H9 (cell line): ENCODE measurements at regions not wholly inside any gene's neighbourhood (a gene's known extent, or its start where the extent isn't known, plus 50 kb on each side); places are given as distances from the start of the nearest gene placed in this dataset.

Experiments used
- DNase-seq: peaks from one replicate; pipeline ENCODE4 v3.0.0-alpha.2; 2017
- H2AFZ ChIP-seq: one replicate; pipeline ENCODE4 v1.6.1; 2013; ENCODE audit warnings: mild to moderate bottlenecking, low read length, control low read depth, moderate library complexity
- H2AK5ac ChIP-seq: 2 replicates; pipeline ENCODE4 v1.6.1; 2013; ENCODE audit warnings: low read length, control low read depth, mixed read lengths; ENCODE audit not compliant: insufficient read length
- H2BK120ac ChIP-seq: one replicate; pipeline ENCODE4 v1.6.1; 2013; ENCODE audit warnings: low read depth, mild to moderate bottlenecking, low read length, control low read depth, inconsistent platforms; ENCODE audit not compliant: poor library complexity, severe bottlenecking
- H2BK12ac ChIP-seq: 2 replicates; pipeline ENCODE4 v1.6.1; 2013; ENCODE audit warnings: low read length, control low read depth, mixed read lengths, low read depth; ENCODE audit not compliant: insufficient read length
- H2BK15ac ChIP-seq: 2 replicates; pipeline ENCODE4 v1.6.1; 2013; ENCODE audit warnings: low read depth, low read length, control low read depth
- H2BK20ac ChIP-seq: one replicate; pipeline ENCODE4 v1.6.1; 2013; ENCODE audit warnings: low read depth, mild to moderate bottlenecking, low read length, control low read depth, inconsistent platforms; ENCODE audit not compliant: poor library complexity, severe bottlenecking
- H2BK5ac ChIP-seq: 2 replicates; pipeline ENCODE4 v1.6.1; 2013; ENCODE audit warnings: low read length, control low read depth, mixed read lengths; ENCODE audit not compliant: insufficient read length
- H3K14ac ChIP-seq: 2 replicates; pipeline ENCODE4 v1.6.1; 2013; ENCODE audit warnings: low read length, control low read depth; ENCODE audit not compliant: insufficient read depth
- H3K18ac ChIP-seq: 2 replicates; pipeline ENCODE4 v1.6.1; 2013; ENCODE audit warnings: low read depth, mild to moderate bottlenecking, mixed read lengths, low read length, control low read depth; ENCODE audit not compliant: insufficient read length
- H3K23ac ChIP-seq: 2 replicates; pipeline ENCODE4 v1.6.1; 2013; ENCODE audit warnings: low read length, control low read depth, mixed read lengths, low read depth; ENCODE audit not compliant: insufficient read length
- H3K23me2 ChIP-seq: 2 replicates; pipeline ENCODE4 v1.6.1; 2013; ENCODE audit warnings: low read depth, mild to moderate bottlenecking, mixed read lengths, low read length, control low read depth; ENCODE audit not compliant: insufficient read length, poor library complexity, severe bottlenecking
- H3K27ac ChIP-seq: 2 replicates; pipeline ENCODE4 v1.5.1; 2013; ENCODE audit warnings: low read length, control low read depth, mixed read lengths, low read depth; ENCODE audit not compliant: insufficient read length
- H3K27me3 ChIP-seq: 2 replicates; pipeline ENCODE4 v1.6.1; 2013; ENCODE audit warnings: low read length, control low read depth, inconsistent platforms; ENCODE audit not compliant: insufficient read depth
- H3K4ac ChIP-seq: 2 replicates; pipeline ENCODE4 v1.6.1; 2013; ENCODE audit warnings: low read depth, mild to moderate bottlenecking, control low read depth, inconsistent platforms, low read length, moderate library complexity
- H3K4me1 ChIP-seq: 2 replicates; pipeline ENCODE4 v1.6.1; 2013; ENCODE audit warnings: low read length, control low read depth, inconsistent platforms; ENCODE audit not compliant: insufficient read depth
- H3K4me2 ChIP-seq: 2 replicates; pipeline ENCODE4 v1.6.1; 2013; ENCODE audit warnings: low read length, control low read depth, mixed read lengths; ENCODE audit not compliant: insufficient read length, insufficient read depth
- H3K56ac ChIP-seq: 2 replicates; pipeline ENCODE4 v1.6.1; 2013; ENCODE audit warnings: low read depth, mild to moderate bottlenecking, mixed read lengths, low read length, control low read depth; ENCODE audit not compliant: insufficient read length
- H3K79me1 ChIP-seq: 2 replicates; pipeline ENCODE4 v1.6.1; 2013; ENCODE audit warnings: low read depth, mild to moderate bottlenecking, moderate library complexity, low read length, control low read depth, inconsistent platforms; ENCODE audit not compliant: insufficient read depth, poor library complexity, severe bottlenecking
- H3K79me2 ChIP-seq: 2 replicates; pipeline ENCODE4 v1.6.1; 2013; ENCODE audit warnings: low read length, control low read depth, inconsistent platforms; ENCODE audit not compliant: insufficient read depth
- H3K9ac ChIP-seq: 2 replicates; pipeline ENCODE4 v1.6.1; 2013; ENCODE audit warnings: low read length, control low read depth, mixed read lengths; ENCODE audit not compliant: insufficient read length; ENCODE audit errors: extremely low read depth
- H3K9me3 ChIP-seq: one replicate; pipeline ENCODE4 v1.6.1; 2013; ENCODE audit warnings: low read depth, low read length, inconsistent platforms; ENCODE audit not compliant: control insufficient read depth
- H3T11ph ChIP-seq: one replicate; pipeline ENCODE4 v1.6.1; 2013; ENCODE audit warnings: mild to moderate bottlenecking, low read length, control low read depth, inconsistent platforms
- H4K20me1 ChIP-seq: one replicate; pipeline ENCODE4 v1.6.1; 2013; ENCODE audit not compliant: control insufficient read depth, insufficient read length, insufficient read depth
- H4K5ac ChIP-seq: 2 replicates; pipeline ENCODE4 v1.6.1; 2013; ENCODE audit warnings: low read depth, mild to moderate bottlenecking, mixed read lengths, low read length, control low read depth; ENCODE audit not compliant: insufficient read length
- H4K8ac ChIP-seq: replicated peaks from 2 replicates; pipeline ENCODE4 v1.6.1; 2013; ENCODE audit warnings: low read length, control low read depth, mixed read lengths, low read depth; ENCODE audit not compliant: insufficient read length
- H4K91ac ChIP-seq: 2 replicates; pipeline ENCODE4 v1.6.1; 2013; ENCODE audit warnings: low read depth, mild to moderate bottlenecking, moderate library complexity, mixed read lengths, low read length, control low read depth; ENCODE audit not compliant: insufficient read length
- H3K27ac Mint-ChIP-seq, 3 experiments: 2 replicates in 2 of 3; 3 replicates in 1 of 3; pipeline ENCODE4 v1.8.0; 2020 to 2021; ENCODE audit warnings: mixed read lengths in 3 of 3, mild to moderate bottlenecking in 1 of 3, moderate library complexity in 1 of 3
- H3K27me3 Mint-ChIP-seq: 2 replicates; pipeline ENCODE4 v1.8.0; 2021; ENCODE audit warnings: low read depth, mild to moderate bottlenecking, moderate library complexity, mixed read lengths
- H3K36me3 Mint-ChIP-seq, 3 experiments: 2 replicates in 2 of 3; 3 replicates in 1 of 3; pipeline ENCODE4 v1.8.0; 2020 to 2021; ENCODE audit warnings: low read depth in 3 of 3, mixed read lengths in 3 of 3; ENCODE audit not compliant: insufficient read depth in 1 of 3
- H3K4me1 Mint-ChIP-seq, 2 experiments: 2 replicates each; pipeline ENCODE4 v1.8.0; 2020; ENCODE audit warnings: mixed read lengths in 2 of 2
- H3K4me3 Mint-ChIP-seq, 2 experiments: 2 replicates in 1 of 2; 3 replicates in 1 of 2; pipeline ENCODE4 v1.8.0; 2020 to 2021; ENCODE audit warnings: mild to moderate bottlenecking in 2 of 2, mixed read lengths in 2 of 2, moderate library complexity in 1 of 2
- H3K9me3 Mint-ChIP-seq, 2 experiments: 2 replicates in 1 of 2; 3 replicates in 1 of 2; pipeline ENCODE4 v1.8.0; 2020; ENCODE audit warnings: mild to moderate bottlenecking in 2 of 2, mixed read lengths in 2 of 2, moderate library complexity in 1 of 2
- WGBS: extraction: QIAGEN DNeasy Blood & Tissue Kit; methylation state at CpG from one replicate; pipeline ENCODE4 v1.1.7; 2013; ENCODE audit warnings: missing lambda C conversion rate, low lambda C conversion rate, mixed read lengths; ENCODE audit not compliant: insufficient read length; ENCODE audit errors: extremely low coverage; 5-methylcytosine and 5-hydroxymethylcytosine counted together
- TF ChIP-seq, protein P1 (sequence below): fragments of 200-600 bp; sonication (generic); conservative IDR thresholded peaks from 3 replicates; pipeline ENCODE4 v1.8.0; 2021; ENCODE audit warnings: antibody characterized with exemption, mild to moderate bottlenecking

DNA sequence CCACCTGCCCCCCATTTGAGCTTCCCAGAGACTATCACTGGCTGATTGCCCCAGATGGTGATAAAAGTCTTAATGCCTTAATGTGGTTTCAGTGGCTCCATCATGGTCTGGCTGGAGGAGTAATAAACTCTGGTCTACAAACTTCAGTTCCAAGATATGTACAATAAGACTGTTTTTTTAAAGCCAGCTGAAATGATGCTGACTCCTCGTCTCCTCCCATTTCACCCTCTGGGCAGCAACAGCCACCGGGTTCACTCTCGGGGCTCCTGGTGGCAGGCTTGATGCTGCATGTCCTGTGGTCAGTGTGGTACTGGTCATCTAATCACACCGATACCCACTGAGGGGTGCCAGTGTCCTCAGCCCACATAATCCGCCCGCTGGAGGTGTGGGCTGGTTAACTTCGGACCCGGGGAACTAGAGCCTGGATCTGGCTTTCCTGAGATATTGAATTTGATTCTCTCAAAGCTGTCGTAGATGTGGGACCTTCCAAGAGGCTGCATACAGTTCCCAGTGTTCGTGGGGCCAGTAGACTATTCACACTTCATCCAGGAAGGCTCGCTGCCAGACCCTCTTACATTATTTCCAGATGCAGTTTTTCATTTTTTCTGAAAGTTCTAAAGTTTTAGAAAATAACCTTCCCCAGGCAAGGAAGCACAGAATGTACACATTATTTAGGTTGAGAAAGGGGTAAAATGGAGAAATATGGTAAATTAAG is 95.3 kb downstream of the GALR1 start:
- H3K27ac Mint-ChIP-seq = no peak overlapping the region
- Histone ChIP-seq H2BK120ac (no peak overlapping the region), H3K4me1 (no peaks in the 10 kb centered on the region; the same call in 1 of the 2 replicates), H2BK20ac (no peak overlapping the region), H2AK5ac (no peak overlapping the region), H2AFZ (no peak overlapping the region), H3K4me2 (no peak overlapping the region), H3K79me2 (no peaks in the 10 kb centered on the region), H3K9ac (no peak overlapping the region), H3K27ac (no peak overlapping the region), H3K14ac (no peak overlapping the region), H3K79me1 (no peaks in the 10 kb centered on the region), H3K23me2 (no peaks in the 10 kb centered on the region), H3K18ac (no peak overlapping the region), H4K20me1 (no peaks in the 10 kb centered on the region), H4K91ac (no peak overlapping the region), H3K4ac (no peak overlapping the region), H3K9me3 (no peaks in the 10 kb centered on the region), H4K8ac (no peak overlapping the region), H4K5ac (no peak overlapping the region), H3T11ph (no peak overlapping the region), H2BK15ac (no peak overlapping the region), H3K27me3 (no peaks in the 10 kb centered on the region), H3K56ac (no peak overlapping the region), H3K23ac (no peak overlapping the region), H2BK5ac (no peak overlapping the region), H2BK12ac (no peak overlapping the region)
- H3K27me3 Mint-ChIP-seq = peaks cover 5% of the 10 kb centered on the region
- peaks cover 6 to 8% of the 10 kb centered on the region in 2 experiments for H3K4me1 Mint-ChIP-seq
- H3K9me3 Mint-ChIP-seq = peaks cover 4% of the 10 kb centered on the region in 2 experiments; a peak in 3 of 5 replicates
- DNase-seq = no peak
- no CpG with 5 or more reads among the region's 11 CpGs for WGBS
- no peaks in the 10 kb centered on the region; a peak in 2 of 7 replicates for H3K36me3 Mint-ChIP-seq
- TF ChIP-seq, protein P1, sequence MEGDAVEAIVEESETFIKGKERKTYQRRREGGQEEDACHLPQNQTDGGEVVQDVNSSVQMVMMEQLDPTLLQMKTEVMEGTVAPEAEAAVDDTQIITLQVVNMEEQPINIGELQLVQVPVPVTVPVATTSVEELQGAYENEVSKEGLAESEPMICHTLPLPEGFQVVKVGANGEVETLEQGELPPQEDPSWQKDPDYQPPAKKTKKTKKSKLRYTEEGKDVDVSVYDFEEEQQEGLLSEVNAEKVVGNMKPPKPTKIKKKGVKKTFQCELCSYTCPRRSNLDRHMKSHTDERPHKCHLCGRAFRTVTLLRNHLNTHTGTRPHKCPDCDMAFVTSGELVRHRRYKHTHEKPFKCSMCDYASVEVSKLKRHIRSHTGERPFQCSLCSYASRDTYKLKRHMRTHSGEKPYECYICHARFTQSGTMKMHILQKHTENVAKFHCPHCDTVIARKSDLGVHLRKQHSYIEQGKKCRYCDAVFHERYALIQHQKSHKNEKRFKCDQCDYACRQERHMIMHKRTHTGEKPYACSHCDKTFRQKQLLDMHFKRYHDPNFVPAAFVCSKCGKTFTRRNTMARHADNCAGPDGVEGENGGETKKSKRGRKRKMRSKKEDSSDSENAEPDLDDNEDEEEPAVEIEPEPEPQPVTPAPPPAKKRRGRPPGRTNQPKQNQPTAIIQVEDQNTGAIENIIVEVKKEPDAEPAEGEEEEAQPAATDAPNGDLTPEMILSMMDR = no peak
- H3K4me3 Mint-ChIP-seq = no peak overlapping the region
